Prostate gland (tissue), 2 donors: ENCODE measurements at regions not wholly inside any gene's neighbourhood (a gene's known extent, or its start where the extent isn't known, plus 50 kb on each side); places are given as distances from the start of the nearest gene placed in this dataset.

ENCODE experiments used
- POLR2A ChIP-seq: fragments of 450-650 bp; IDR thresholded peaks from one replicate; pipeline ENCODE4 v1.6.1; 2016; ENCODE audit warnings: antibody characterized with exemption, mild to moderate bottlenecking
- POLR2AphosphoS5 ChIP-seq: sonication (generic); formaldehyde crosslinking; IDR thresholded peaks from one replicate; pipeline ENCODE4 v1.6.1; 2017; ENCODE audit warnings: antibody characterized with exemption
- TF ChIP-seq, protein P1 (sequence below), 4 experiments: fragments of 200-600 bp in 2 of 4; fragments of 450-650 bp in 2 of 4; sonication (generic) in 2 of 4; IDR thresholded peaks; 1 replicate in 3 of 4; 2 replicates in 1 of 4; pipeline ENCODE4 v1.5.1; 2016 to 2019; ENCODE audit warnings: antibody characterized with exemption in 4 of 4, mild to moderate bottlenecking in 2 of 4, moderate library complexity in 2 of 4

DNA sequence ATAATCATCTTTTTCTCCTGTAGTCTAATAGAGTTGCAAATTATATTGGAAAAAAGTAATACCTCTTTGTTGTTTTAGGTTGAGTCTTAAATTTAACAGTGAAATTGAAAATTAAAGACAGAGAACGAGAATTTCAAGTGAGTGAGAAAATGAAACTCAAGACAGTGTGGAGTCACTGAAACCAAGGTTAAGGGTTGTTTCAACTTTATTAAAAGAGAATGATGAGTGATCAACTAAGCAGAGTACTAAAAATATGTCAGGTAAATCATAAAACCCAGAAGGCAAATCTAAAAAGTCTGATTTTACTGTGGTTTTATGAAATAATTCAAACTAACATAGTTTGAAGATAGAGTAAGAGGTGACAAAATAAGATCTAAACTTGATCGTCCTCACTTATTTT is 782.5 kb upstream of the SEMA6D start:
- TF ChIP-seq, protein P1, sequence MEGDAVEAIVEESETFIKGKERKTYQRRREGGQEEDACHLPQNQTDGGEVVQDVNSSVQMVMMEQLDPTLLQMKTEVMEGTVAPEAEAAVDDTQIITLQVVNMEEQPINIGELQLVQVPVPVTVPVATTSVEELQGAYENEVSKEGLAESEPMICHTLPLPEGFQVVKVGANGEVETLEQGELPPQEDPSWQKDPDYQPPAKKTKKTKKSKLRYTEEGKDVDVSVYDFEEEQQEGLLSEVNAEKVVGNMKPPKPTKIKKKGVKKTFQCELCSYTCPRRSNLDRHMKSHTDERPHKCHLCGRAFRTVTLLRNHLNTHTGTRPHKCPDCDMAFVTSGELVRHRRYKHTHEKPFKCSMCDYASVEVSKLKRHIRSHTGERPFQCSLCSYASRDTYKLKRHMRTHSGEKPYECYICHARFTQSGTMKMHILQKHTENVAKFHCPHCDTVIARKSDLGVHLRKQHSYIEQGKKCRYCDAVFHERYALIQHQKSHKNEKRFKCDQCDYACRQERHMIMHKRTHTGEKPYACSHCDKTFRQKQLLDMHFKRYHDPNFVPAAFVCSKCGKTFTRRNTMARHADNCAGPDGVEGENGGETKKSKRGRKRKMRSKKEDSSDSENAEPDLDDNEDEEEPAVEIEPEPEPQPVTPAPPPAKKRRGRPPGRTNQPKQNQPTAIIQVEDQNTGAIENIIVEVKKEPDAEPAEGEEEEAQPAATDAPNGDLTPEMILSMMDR (IDR thresholded peaks at IDR 0.05): no peak
- TF ChIP-seq POLR2AphosphoS5 (no peak), POLR2A (no peak)
